ENCODE measurements at regions not wholly inside any gene's neighbourhood (a gene's known extent, or its start where the extent isn't known, plus 50 kb on each side); places are given as distances from the start of the nearest gene placed in this dataset.

- Histone ChIP-seq H3K36me3 (ENCODE audit: insufficient read depth, low read length) (no peaks in the 10 kb centered on the region), H3K27me3 (ENCODE audit: insufficient read depth, low read length) (peaks cover 26% of the 10 kb centered on the region), H3K4me2 (ENCODE audit: low read length) (no peak overlapping the region), H4K20me1 (ENCODE audit: insufficient read depth, low read length) (no peaks in the 10 kb centered on the region), H3K27ac (ENCODE audit: low read depth, low read length) (no peak overlapping the region), H3K79me2 (ENCODE audit: insufficient read depth, low read length) (no peaks in the 10 kb centered on the region), H3K9ac (ENCODE audit: low read length) (no peak overlapping the region), H3K9me3 (ENCODE audit: insufficient read depth, low read depth, low read length) (no peaks in the 10 kb centered on the region), H2AFZ (ENCODE audit: low read depth, low read length) (no peak overlapping the region), H3K4me3 (ENCODE audit: insufficient read depth, low read depth, low read length) (no peak overlapping the region), H3K4me1 (ENCODE audit: insufficient read depth, low read length) (no peaks in the 10 kb centered on the region)
- no peak for TF ChIP-seq EZH2 (IDR thresholded peaks at IDR 0.05; ENCODE audit: insufficient read depth, low read length)
- TF ChIP-seq, protein P1, sequence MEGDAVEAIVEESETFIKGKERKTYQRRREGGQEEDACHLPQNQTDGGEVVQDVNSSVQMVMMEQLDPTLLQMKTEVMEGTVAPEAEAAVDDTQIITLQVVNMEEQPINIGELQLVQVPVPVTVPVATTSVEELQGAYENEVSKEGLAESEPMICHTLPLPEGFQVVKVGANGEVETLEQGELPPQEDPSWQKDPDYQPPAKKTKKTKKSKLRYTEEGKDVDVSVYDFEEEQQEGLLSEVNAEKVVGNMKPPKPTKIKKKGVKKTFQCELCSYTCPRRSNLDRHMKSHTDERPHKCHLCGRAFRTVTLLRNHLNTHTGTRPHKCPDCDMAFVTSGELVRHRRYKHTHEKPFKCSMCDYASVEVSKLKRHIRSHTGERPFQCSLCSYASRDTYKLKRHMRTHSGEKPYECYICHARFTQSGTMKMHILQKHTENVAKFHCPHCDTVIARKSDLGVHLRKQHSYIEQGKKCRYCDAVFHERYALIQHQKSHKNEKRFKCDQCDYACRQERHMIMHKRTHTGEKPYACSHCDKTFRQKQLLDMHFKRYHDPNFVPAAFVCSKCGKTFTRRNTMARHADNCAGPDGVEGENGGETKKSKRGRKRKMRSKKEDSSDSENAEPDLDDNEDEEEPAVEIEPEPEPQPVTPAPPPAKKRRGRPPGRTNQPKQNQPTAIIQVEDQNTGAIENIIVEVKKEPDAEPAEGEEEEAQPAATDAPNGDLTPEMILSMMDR (IDR thresholded peaks at IDR 0.05; ENCODE audit: insufficient read depth, low read depth, low read length): no peak
- DNase-seq (ENCODE audit: low read depth) (no peak), FAIRE-seq (no peak)
- H3K4me1 Mint-ChIP-seq (ENCODE audit: low read depth, unreplicated experiment): no peaks in the 10 kb centered on the region
- H3K27ac Mint-ChIP-seq (ENCODE audit: unreplicated experiment): no peak overlapping the region
- H3K27me3 Mint-ChIP-seq (ENCODE audit: low read depth, unreplicated experiment): peaks cover 75% of the 10 kb centered on the region
- H3K36me3 Mint-ChIP-seq (ENCODE audit: low read depth, unreplicated experiment): no peaks in the 10 kb centered on the region
- peaks cover 2% of the 10 kb centered on the region for H3K9me3 Mint-ChIP-seq (ENCODE audit: unreplicated experiment)
- H3K4me3 Mint-ChIP-seq (ENCODE audit: unreplicated experiment): no peak overlapping the region
These were observed 275.6 kb upstream of the NOVA1 start for GRCh38 chr14:26873362-26873960.

DNA sequence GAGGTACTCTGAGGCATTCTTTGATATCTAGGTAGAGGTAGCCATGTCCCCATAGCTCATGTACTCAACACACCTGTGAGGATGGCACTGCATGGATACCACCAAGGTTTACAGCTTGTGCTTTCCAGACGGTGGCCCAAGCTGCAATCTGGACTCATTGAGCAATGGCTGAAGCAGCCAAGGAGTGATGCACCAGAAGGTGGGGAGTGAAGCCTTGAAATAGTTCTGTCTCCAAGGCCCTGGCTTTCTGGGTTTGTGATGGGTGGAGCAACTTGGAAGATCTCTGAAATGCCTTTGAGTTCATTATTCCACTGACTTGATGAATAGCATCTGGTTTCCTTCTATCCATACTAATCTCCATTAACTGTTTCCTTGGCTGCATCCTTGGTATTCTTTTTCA is 290.0 kb upstream of the NOVA1 start:
- Histone ChIP-seq H3K9ac (ENCODE audit: low read length) (no peak overlapping the region), H2AFZ (ENCODE audit: low read depth, low read length) (no peak overlapping the region), H3K4me3 (ENCODE audit: insufficient read depth, low read depth, low read length) (no peak overlapping the region), H3K27me3 (ENCODE audit: insufficient read depth, low read length) (no peaks in the 10 kb centered on the region), H3K4me1 (ENCODE audit: insufficient read depth, low read length) (no peaks in the 10 kb centered on the region), H3K4me2 (ENCODE audit: low read length) (no peak overlapping the region), H4K20me1 (ENCODE audit: insufficient read depth, low read length) (no peaks in the 10 kb centered on the region), H3K27ac (ENCODE audit: low read depth, low read length) (no peak overlapping the region), H3K9me3 (ENCODE audit: insufficient read depth, low read depth, low read length) (no peaks in the 10 kb centered on the region), H3K79me2 (ENCODE audit: insufficient read depth, low read length) (no peaks in the 10 kb centered on the region), H3K36me3 (ENCODE audit: insufficient read depth, low read length) (no peaks in the 10 kb centered on the region)
- TF ChIP-seq, protein P1 (IDR thresholded peaks at IDR 0.05; ENCODE audit: insufficient read depth, low read depth, low read length): no peak
- TF ChIP-seq EZH2 (IDR thresholded peaks at IDR 0.05; ENCODE audit: insufficient read depth, low read length): no peak
- H3K4me3 Mint-ChIP-seq (ENCODE audit: unreplicated experiment): no peak overlapping the region
- no peaks in the 10 kb centered on the region for H3K9me3 Mint-ChIP-seq (ENCODE audit: unreplicated experiment)
- H3K27ac Mint-ChIP-seq (ENCODE audit: unreplicated experiment): no peak overlapping the region
- no peaks in the 10 kb centered on the region for H3K36me3 Mint-ChIP-seq (ENCODE audit: low read depth, unreplicated experiment)
- DNase-seq (ENCODE audit: low read depth) (no peak), FAIRE-seq (no peak)
- no peaks in the 10 kb centered on the region for H3K4me1 Mint-ChIP-seq (ENCODE audit: low read depth, unreplicated experiment)
- no peaks in the 10 kb centered on the region for H3K27me3 Mint-ChIP-seq (ENCODE audit: low read depth, unreplicated experiment)

GRCh38 chr14:26888592-26888991 is 290.8 kb upstream of the NOVA1 start:
- Histone ChIP-seq H3K4me1 (ENCODE audit: insufficient read depth, low read length) (no peaks in the 10 kb centered on the region), H3K27me3 (ENCODE audit: insufficient read depth, low read length) (no peaks in the 10 kb centered on the region), H3K9me3 (ENCODE audit: insufficient read depth, low read depth, low read length) (no peaks in the 10 kb centered on the region), H3K4me3 (ENCODE audit: insufficient read depth, low read depth, low read length) (no peak overlapping the region), H4K20me1 (ENCODE audit: insufficient read depth, low read length) (no peaks in the 10 kb centered on the region), H3K9ac (ENCODE audit: low read length) (no peak overlapping the region), H3K79me2 (ENCODE audit: insufficient read depth, low read length) (no peaks in the 10 kb centered on the region), H3K36me3 (ENCODE audit: insufficient read depth, low read length) (no peaks in the 10 kb centered on the region), H3K4me2 (ENCODE audit: low read length) (no peak overlapping the region), H2AFZ (ENCODE audit: low read depth, low read length) (no peak overlapping the region), H3K27ac (ENCODE audit: low read depth, low read length) (no peak overlapping the region)
- H3K27me3 Mint-ChIP-seq (ENCODE audit: low read depth, unreplicated experiment): no peaks in the 10 kb centered on the region
- FAIRE-seq: no peak
- H3K4me1 Mint-ChIP-seq (ENCODE audit: low read depth, unreplicated experiment): no peaks in the 10 kb centered on the region
- H3K9me3 Mint-ChIP-seq (ENCODE audit: unreplicated experiment): no peaks in the 10 kb centered on the region
- DNase-seq (ENCODE audit: low read depth): no peak
- no peaks in the 10 kb centered on the region for H3K36me3 Mint-ChIP-seq (ENCODE audit: low read depth, unreplicated experiment)
- H3K27ac Mint-ChIP-seq (ENCODE audit: unreplicated experiment): no peak overlapping the region
- no peak overlapping the region for H3K4me3 Mint-ChIP-seq (ENCODE audit: unreplicated experiment)
- TF ChIP-seq, protein P1 (IDR thresholded peaks at IDR 0.05; ENCODE audit: insufficient read depth, low read depth, low read length): no peak
- no peak for TF ChIP-seq EZH2 (IDR thresholded peaks at IDR 0.05; ENCODE audit: insufficient read depth, low read length)
